Keratinocyte (primary cell): ENCODE measurements at regions not wholly inside any gene's neighbourhood (a gene's known extent, or its start where the extent isn't known, plus 50 kb on each side); places are given as distances from the start of the nearest gene placed in this dataset.

ENCODE experiments used
- EZH2 ChIP-seq: IDR thresholded peaks from one replicate; pipeline ENCODE4 v1.6.1; 2012; ENCODE audit warnings: inconsistent platforms, mild to moderate bottlenecking, low read length, moderate library complexity
- TF ChIP-seq, protein P1 (sequence below), 3 experiments: IDR thresholded peaks in 1 of 3; conservative IDR thresholded peaks in 1 of 3; optimal IDR thresholded peaks in 1 of 3; 2 replicates in 2 of 3; 3 replicates in 1 of 3; pipeline versions ENCODE3 to v1.5.1; 2011; ENCODE audit warnings: low read length in 3 of 3, mild to moderate bottlenecking in 3 of 3, moderate library complexity in 2 of 3, control low read depth in 1 of 3, inconsistent platforms in 1 of 3; ENCODE audit not compliant: insufficient read depth in 2 of 3; ENCODE audit errors: extremely low read depth in 1 of 3

DNA sequence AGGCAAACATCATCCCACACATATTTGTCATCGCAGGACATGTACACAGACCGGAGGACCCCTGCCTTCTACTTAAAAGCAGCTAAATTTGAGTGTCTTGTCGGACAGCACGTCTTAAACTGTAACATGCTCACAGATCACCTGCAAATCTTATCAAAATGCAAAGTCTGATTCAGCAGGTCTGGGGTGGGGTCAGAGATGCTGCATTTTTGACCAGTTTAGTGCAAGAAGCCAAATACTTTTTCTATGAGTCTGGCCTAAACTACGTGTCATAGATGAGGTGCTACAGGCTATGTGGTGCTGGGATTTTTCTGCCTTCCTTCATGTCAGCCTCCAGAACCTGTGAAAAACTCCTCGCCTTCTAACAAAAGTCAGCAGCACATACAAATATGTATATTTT, 178.8 kb upstream of the LHX5 start:
- TF ChIP-seq, protein P1, sequence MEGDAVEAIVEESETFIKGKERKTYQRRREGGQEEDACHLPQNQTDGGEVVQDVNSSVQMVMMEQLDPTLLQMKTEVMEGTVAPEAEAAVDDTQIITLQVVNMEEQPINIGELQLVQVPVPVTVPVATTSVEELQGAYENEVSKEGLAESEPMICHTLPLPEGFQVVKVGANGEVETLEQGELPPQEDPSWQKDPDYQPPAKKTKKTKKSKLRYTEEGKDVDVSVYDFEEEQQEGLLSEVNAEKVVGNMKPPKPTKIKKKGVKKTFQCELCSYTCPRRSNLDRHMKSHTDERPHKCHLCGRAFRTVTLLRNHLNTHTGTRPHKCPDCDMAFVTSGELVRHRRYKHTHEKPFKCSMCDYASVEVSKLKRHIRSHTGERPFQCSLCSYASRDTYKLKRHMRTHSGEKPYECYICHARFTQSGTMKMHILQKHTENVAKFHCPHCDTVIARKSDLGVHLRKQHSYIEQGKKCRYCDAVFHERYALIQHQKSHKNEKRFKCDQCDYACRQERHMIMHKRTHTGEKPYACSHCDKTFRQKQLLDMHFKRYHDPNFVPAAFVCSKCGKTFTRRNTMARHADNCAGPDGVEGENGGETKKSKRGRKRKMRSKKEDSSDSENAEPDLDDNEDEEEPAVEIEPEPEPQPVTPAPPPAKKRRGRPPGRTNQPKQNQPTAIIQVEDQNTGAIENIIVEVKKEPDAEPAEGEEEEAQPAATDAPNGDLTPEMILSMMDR (optimal IDR thresholded peaks at IDR 0.05 in 1 of 3, IDR thresholded peaks at IDR 0.05 in 1 of 3, conservative IDR thresholded peaks at IDR 0.05 in 1 of 3; ENCODE audit: extremely low read depth in 1 of 3, insufficient read depth in 2 of 3, low read length in 3 of 3), result no peak
- TF ChIP-seq EZH2, result no peak
